ENCODE measurements at regions not wholly inside any gene's neighbourhood (a gene's known extent, or its start where the extent isn't known, plus 50 kb on each side); places are given as distances from the start of the nearest gene placed in this dataset.

GRCh38 chr1:29708796-29709703 is 472.7 kb downstream of the PTPRU start:
- TF ChIP-seq CTCF (optimal IDR thresholded peaks at IDR 0.05 in 1 of 3, IDR thresholded peaks at IDR 0.05 in 1 of 3, conservative IDR thresholded peaks at IDR 0.05 in 1 of 3; ENCODE audit: extremely low read depth in 1 of 3, insufficient read depth in 2 of 3, low read length in 3 of 3) (no peak), EZH2 (IDR thresholded peaks at IDR 0.05; ENCODE audit: low read length) (no peak)

Measured in keratinocyte (primary cell).